ENCODE measurements at regions not wholly inside any gene's neighbourhood (a gene's known extent, or its start where the extent isn't known, plus 50 kb on each side); places are given as distances from the start of the nearest gene placed in this dataset.

DNA sequence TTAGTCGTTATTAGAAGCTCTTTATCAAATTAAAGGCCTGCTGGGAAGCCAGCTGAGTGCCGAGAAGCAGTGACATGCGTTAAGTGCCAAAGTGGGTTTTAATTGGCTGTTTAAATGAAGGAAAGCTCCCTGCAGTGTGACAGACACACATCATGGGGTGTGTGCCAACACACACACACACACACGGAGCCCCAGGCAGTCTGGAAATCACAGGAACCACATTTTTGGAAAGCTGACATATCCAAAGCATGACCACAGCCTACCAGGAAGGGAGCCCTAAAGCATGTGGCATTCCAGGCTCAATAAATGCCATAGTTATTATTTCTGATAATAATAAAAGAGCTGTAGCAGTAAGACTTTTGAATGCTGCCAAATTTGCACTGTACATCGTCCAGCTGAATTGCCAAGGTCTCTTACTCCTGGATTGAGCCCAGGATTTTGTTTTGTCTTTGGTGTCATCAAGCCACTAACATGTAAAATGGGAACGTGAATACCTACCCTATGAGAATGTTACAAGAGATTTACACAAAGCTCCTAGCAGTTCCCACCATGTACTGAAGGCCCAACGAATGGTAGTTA lies 135.1 kb downstream of the TMEM30B start:
- TF ChIP-seq, protein P1, sequence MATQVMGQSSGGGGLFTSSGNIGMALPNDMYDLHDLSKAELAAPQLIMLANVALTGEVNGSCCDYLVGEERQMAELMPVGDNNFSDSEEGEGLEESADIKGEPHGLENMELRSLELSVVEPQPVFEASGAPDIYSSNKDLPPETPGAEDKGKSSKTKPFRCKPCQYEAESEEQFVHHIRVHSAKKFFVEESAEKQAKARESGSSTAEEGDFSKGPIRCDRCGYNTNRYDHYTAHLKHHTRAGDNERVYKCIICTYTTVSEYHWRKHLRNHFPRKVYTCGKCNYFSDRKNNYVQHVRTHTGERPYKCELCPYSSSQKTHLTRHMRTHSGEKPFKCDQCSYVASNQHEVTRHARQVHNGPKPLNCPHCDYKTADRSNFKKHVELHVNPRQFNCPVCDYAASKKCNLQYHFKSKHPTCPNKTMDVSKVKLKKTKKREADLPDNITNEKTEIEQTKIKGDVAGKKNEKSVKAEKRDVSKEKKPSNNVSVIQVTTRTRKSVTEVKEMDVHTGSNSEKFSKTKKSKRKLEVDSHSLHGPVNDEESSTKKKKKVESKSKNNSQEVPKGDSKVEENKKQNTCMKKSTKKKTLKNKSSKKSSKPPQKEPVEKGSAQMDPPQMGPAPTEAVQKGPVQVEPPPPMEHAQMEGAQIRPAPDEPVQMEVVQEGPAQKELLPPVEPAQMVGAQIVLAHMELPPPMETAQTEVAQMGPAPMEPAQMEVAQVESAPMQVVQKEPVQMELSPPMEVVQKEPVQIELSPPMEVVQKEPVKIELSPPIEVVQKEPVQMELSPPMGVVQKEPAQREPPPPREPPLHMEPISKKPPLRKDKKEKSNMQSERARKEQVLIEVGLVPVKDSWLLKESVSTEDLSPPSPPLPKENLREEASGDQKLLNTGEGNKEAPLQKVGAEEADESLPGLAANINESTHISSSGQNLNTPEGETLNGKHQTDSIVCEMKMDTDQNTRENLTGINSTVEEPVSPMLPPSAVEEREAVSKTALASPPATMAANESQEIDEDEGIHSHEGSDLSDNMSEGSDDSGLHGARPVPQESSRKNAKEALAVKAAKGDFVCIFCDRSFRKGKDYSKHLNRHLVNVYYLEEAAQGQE (IDR thresholded peaks at IDR 0.05; ENCODE audit: insufficient read depth in 1 of 2, low read depth in 2 of 2, low read length in 2 of 2), result peak in 1 of 2 experiments; percentile 54; a peak in 1 of 4 replicates
- peak; percentile 37; the same call in 1 of the 2 replicates for TF ChIP-seq SIN3A (IDR thresholded peaks at IDR 0.05; ENCODE audit: borderline replicate concordance, insufficient read depth, low read length)

All from PFSK-1 (cell line).